ENCODE measurements at regions not wholly inside any gene's neighbourhood (a gene's known extent, or its start where the extent isn't known, plus 50 kb on each side); places are given as distances from the start of the nearest gene placed in this dataset.

- DNase-seq, result no peak
Observed at GRCh38 chr3:107969994-107970819, 120.6 kb downstream of the CD47 start.

DNA sequence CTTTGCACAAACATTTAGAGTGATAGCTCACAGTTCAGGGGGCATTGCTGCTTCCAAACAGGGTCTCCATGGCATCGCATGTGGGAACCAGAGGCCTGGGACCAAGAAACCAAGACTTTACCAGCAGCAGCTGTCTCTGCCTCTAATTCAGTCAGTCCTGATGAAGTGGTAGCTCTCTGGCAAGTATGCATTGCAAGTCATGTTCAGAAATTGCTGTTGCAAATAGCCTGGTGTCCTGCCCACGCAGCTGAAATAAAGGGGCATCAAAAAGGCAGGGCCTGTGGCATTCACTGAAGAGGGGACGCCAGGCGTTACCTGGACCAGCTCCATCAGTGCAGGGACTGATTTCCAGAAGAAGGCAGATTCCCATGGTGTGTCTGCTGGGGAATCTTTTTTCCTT lies 121.3 kb downstream of the CD47 start:
- no peak for DNase-seq

- DNase-seq, result no peak
Observed at GRCh38 chr3:107966276-107966675, 124.6 kb downstream of the CD47 start.

- no peak for DNase-seq
Observed at GRCh38 chr3:107965136-107965655, 125.6 kb downstream of the CD47 start.

DNA sequence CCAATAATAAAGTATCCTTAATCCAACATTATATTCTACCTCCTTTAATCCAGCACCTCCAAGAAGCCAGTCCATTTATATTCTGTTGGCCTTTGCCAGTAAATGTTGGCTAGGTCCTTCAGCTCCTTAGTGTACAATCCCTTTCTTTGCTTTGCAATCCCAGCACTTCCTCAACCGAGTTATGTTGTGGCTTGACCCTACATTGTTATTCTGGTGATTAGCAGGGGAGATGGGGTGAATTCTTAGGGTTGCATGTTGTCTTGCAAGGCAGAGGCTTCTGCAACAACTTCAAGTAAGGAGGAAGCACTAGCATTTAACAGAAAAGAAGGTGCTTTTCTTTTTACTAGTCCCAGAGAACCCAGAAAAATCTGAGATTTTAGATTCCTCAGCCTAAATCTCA lies 127.2 kb downstream of the CD47 start:
- no peak for DNase-seq

DNA sequence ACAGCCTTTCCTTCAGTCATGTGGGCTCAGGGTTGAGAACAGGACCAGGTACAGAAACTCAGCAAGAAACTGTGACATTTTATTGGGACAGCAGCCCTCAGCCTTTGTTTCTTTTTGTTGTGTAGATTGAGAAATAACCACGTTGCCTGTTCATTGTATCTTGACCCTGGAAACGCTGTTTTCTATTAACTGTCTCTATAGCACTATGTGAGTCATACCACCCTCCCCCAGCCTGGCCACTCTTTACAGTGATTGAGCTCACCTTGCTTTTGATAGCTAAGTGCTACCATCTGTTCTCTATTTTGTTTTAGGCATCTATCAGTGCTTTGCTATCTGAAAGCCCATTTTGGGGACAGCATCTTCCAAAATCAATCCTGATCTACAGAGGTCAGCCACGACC lies 127.9 kb downstream of the CD47 start:
- no peak for DNase-seq

DNA sequence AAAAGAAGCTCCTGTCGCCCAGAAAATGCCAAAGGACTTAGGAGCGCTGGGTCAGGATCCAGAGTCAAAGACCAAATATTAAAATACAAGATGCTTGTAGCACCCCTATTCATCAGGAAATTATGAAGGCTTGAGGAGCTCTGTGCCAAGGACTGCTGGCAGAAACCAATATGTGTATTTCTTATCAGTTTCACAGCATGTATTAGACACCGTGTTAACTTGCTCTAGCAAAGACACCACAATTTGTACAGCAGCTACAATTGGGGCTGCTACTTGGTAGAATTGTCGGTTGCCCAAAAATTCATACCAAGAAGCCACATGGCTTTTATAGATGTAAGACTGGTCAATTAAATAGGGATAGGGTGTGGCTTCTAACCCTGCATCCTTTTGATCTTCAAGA lies 128.8 kb downstream of the CD47 start:
- no peak for DNase-seq

DNA sequence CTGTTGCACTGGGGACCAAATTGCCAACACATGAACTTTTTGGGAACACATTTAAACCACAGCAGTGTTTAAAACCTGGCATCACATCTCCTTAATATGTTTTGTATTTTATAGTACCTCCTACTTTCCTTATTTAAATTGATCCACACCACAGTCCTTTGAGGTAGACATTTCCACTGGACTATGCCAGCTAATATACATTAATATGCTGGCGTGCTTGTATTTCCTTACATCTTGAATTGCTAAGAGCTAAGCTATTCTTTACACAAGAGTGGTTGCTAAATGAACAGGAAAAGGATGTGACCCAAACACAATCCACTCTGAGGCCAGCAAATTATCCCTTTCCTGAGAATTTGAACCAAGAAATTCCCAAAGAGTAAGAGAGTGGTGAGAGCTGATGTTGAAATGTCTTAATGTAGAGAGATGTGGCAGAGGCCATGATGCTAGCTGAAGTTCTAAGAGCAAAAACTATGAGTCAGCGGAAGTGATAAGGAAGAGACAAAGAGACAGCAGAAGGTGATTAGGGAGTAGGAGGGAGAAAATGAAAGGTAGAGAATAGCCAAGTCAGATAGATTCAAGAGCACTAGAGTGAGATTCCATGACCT lies 131.2 kb downstream of the CD47 start:
- no peak for DNase-seq

DNA sequence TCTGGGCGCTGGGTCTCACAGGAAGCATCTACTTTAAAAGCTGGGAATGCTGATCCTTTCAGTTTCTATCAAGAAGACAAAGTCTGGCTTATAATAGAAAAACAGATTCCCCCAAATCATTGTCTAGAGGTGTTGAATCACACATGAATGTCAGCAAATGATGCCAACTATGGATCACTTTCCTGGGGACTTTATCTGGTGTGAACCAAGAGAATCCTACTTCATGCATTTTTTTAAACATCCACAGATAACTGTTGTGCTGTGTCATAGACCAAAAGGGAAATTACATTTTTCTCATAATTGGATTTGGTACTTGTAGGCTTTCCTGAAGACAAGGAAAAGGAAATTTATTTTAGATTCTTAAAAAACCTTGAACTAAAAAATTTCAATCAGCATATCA lies 132.7 kb downstream of the CD47 start:
- DNase-seq, result no peak

DNA sequence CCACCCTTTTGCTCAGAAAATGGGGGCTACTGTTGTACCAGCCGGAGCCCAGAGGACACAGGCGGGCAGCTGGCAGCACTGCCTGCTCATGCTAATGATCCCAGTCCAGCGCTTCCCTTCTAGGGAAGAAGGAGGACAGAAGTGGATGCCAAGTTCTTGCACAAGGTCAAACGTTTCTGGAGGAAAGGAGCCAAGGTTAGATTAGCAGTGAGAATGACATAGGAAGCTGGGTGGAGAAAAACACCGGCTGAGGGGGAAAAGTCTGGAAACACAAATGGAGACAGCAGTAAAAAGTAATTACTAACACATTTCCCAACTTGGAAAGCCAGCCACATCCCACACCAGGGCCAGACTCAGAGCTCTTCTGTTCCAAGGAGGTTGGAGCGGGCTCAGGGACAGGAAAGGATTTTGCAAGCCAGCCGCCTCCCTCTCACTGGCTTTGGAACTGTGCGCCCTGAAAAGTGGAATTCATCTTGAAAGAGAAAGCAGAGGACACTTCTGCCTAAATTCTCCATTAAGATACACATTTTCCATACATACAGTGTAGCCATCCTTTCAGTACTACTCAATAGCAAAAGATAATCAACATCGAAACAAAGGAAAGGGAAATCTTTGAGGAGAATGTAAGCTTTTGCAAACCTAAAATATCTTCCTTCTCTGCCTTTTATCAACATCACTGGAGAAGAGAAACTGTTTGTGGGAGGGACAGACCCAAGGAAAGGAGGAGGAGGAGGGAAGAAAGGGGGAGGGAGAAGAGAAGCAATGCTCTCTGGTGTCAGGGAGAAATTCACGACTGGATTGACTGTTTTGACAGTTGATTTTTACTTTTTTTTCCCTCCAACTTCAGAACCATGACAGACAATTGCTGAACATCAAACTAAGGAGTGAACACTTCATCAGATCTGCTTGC lies 133.6 kb downstream of the CD47 start:
- DNase-seq, result no peak

DNA sequence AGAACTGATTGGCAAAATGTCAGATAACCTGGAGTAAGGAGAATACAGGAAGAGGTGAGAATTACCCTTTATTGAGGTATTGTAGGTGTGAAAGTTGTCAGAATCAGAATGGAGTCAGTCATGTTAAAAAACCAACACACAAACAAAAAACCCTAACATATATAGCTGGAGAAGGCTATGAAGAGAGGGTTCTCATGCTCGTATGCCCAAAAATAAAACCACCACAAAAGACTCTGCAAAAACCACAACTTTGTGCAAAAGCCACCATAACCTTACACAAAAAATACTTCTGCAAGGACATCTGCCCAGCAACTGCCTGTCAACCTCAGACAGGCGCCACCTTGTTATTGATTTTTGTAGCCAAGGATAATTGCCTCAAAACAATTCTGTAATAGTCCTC lies 136.0 kb downstream of the CD47 start:
- DNase-seq, result no peak

- no peak for DNase-seq
Observed at GRCh38 chr3:107953722-107954121, 137.1 kb downstream of the CD47 start.

GRCh38 chr3:107951126-107951525 lies 139.7 kb downstream of the CD47 start:
- DNase-seq, result no peak

- DNase-seq, result no peak
Observed at GRCh38 chr3:107950417-107950816, 140.4 kb downstream of the CD47 start.

DNA sequence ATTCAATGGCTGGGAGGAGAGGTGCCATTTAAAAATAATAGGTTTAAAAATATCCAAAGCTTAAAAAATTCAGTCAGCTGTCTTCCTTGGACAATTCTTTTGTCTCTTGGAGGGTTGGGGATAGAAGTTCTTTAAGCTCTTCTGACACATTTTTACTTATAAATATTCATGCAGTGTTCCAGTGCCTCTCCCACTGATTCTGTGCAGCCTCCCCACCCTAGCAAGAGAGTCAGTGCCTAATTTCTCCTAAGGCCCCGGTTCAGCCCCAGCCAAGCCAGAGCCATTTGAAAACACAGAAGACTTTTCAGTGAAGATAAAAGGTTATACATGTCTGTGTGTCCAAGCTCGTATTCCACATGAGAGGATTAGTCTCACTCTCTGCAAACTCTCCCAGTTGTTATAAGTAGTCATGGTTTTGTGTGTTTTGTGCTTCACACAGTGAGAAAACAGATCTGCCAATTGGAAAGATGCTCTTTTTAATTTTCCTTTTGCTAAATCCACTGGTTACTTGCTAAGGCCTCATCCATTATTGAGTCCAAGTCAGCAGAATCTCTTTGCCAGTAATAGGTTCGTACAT lies 141.3 kb downstream of the CD47 start:
- no peak for DNase-seq

GRCh38 chr3:107947203-107947602 lies 143.6 kb downstream of the CD47 start:
- no peak for DNase-seq

- no peak for DNase-seq
Observed at GRCh38 chr3:107946700-107947099, 144.1 kb downstream of the CD47 start.

- DNase-seq, result no peak
Observed at GRCh38 chr3:107945417-107946094, 145.3 kb downstream of the CD47 start.

DNA sequence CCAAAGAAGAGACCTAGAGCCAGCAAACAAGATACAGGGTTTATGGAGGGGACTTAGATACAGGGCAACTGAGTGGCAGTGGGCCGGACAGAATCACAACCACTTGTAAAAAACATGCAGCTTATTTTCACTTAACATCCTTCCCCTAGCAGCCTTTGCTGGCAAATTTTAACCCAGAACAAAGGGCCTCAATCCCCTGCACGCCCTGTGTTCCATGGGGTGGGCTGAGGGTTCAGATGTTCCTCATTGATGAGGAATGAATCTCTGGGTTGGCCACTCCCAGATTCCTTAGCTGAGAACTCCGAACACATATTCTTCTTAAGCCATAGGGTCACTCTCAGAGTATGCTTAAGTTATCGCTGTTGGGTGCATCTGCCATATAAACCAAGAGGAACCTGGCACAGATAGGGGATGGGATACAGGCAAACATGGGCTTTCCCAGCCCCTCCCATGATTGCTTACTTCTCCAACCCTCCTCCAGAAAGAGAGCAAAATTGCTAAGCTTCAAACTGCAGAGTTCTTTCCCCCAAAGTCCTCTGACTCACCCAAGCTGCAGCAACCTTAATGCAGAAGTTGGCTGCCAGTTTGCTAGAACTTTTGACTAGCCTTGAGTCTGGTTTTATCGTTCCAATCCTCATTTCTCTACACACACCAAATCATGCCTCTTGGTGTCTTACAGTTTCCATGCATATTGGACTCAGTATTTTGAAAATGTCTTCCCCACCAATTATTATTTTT lies 146.9 kb downstream of the CD47 start:
- no peak for DNase-seq

GRCh38 chr3:107942951-107943749 lies 147.7 kb downstream of the CD47 start:
- no peak for DNase-seq

DNA sequence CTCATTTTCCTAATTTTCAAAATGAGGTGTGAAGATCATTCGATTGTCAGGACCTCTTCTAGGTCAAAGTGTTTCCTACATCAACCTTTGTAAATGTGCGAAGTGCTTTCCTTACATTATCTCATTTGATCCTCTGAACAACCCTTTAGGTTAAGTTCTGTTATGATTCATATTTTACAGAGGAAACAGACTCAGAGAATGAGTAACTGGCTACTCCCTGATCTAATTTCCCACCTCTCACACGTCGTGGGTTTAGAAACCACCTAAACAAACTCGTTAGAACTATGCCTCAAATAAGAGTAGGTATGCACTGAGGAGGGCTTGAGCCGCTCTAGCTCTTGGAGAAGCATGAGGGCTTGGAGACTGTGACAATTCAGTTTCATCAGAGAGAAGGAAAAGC lies 148.6 kb downstream of the CD47 start:
- DNase-seq, result peak; percentile 17 to 32

Data from activated CD4-positive, alpha-beta T cell treated with anti-CD3 and anti-CD28 coated beads, Interleukin-2, amount 50 U/mL, for 48 hours (primary cell).